ENCODE measurements at regions not wholly inside any gene's neighbourhood (a gene's known extent, or its start where the extent isn't known, plus 50 kb on each side); places are given as distances from the start of the nearest gene placed in this dataset.

- Histone ChIP-seq H3K36me3 (ENCODE audit: insufficient read depth, low read length) (no peaks in the 10 kb centered on the region), H3K4me3 (ENCODE audit: low read length) (no peak overlapping the region), H3K27ac (ENCODE audit: low read length) (no peak overlapping the region), H3K9me3 (ENCODE audit: low read length) (peaks cover 9% of the 10 kb centered on the region; the same call in 1 of the 2 replicates), H3K9ac (ENCODE audit: low read length) (no peak overlapping the region), H4K20me1 (ENCODE audit: insufficient read depth, low read depth, low read length) (no peaks in the 10 kb centered on the region), H3K27me3 (ENCODE audit: low read length) (no peaks in the 10 kb centered on the region), H3K4me2 (ENCODE audit: low read depth, low read length, poor library complexity, severe bottlenecking) (no peak overlapping the region), H3K9me2 (replicated peaks; ENCODE audit: insufficient read depth, low read length) (no peaks in the 10 kb centered on the region), H3K79me2 (ENCODE audit: low read length) (no peaks in the 10 kb centered on the region), H2AFZ (ENCODE audit: low read length) (no peak overlapping the region), H3K4me1 (ENCODE audit: low read length) (no peaks in the 10 kb centered on the region)
- DNase-seq, result no peak
Observed at GRCh38 chr16:6853565-6853964, 479.1 kb upstream of the RBFOX1 start.

GRCh38 chr16:6852643-6853225, 479.9 kb upstream of the RBFOX1 start:
- no peak overlapping the region for H3K4me2 ChIP-seq (ENCODE audit: low read depth, low read length, poor library complexity, severe bottlenecking)
- no peaks in the 10 kb centered on the region for H3K9me2 ChIP-seq (replicated peaks; ENCODE audit: insufficient read depth, low read length)
- H3K79me2 ChIP-seq (ENCODE audit: low read length), result no peaks in the 10 kb centered on the region
- peaks cover 9% of the 10 kb centered on the region; the same call in 1 of the 2 replicates for H3K9me3 ChIP-seq (ENCODE audit: low read length)
- no peak overlapping the region for H3K9ac ChIP-seq (ENCODE audit: low read length)
- no peak overlapping the region for H3K27ac ChIP-seq (ENCODE audit: low read length)
- H3K4me1 ChIP-seq (ENCODE audit: low read length), result no peaks in the 10 kb centered on the region
- H4K20me1 ChIP-seq (ENCODE audit: insufficient read depth, low read depth, low read length), result no peaks in the 10 kb centered on the region
- no peaks in the 10 kb centered on the region for H3K36me3 ChIP-seq (ENCODE audit: insufficient read depth, low read length)
- no peak for DNase-seq
- no peaks in the 10 kb centered on the region for H3K27me3 ChIP-seq (ENCODE audit: low read length)
- H3K4me3 ChIP-seq (ENCODE audit: low read length), result no peak overlapping the region
- H2AFZ ChIP-seq (ENCODE audit: low read length), result no peak overlapping the region

- Histone ChIP-seq H4K20me1 (ENCODE audit: insufficient read depth, low read depth, low read length) (no peaks in the 10 kb centered on the region), H3K4me1 (ENCODE audit: low read length) (no peaks in the 10 kb centered on the region), H3K36me3 (ENCODE audit: insufficient read depth, low read length) (no peaks in the 10 kb centered on the region), H3K27me3 (ENCODE audit: low read length) (no peaks in the 10 kb centered on the region), H2AFZ (ENCODE audit: low read length) (no peak overlapping the region), H3K9me2 (replicated peaks; ENCODE audit: insufficient read depth, low read length) (no peaks in the 10 kb centered on the region), H3K27ac (ENCODE audit: low read length) (no peak overlapping the region), H3K4me2 (ENCODE audit: low read depth, low read length, poor library complexity, severe bottlenecking) (no peak overlapping the region), H3K4me3 (ENCODE audit: low read length) (no peak overlapping the region), H3K9ac (ENCODE audit: low read length) (no peak overlapping the region), H3K9me3 (ENCODE audit: low read length) (0 out of 2 replicates have a peak, but pooled peaks cover 5% of the 10 kb centered on the region), H3K79me2 (ENCODE audit: low read length) (no peaks in the 10 kb centered on the region)
- DNase-seq, result no peak
Observed at GRCh38 chr16:6846452-6846851, 486.2 kb upstream of the RBFOX1 start.

DNA sequence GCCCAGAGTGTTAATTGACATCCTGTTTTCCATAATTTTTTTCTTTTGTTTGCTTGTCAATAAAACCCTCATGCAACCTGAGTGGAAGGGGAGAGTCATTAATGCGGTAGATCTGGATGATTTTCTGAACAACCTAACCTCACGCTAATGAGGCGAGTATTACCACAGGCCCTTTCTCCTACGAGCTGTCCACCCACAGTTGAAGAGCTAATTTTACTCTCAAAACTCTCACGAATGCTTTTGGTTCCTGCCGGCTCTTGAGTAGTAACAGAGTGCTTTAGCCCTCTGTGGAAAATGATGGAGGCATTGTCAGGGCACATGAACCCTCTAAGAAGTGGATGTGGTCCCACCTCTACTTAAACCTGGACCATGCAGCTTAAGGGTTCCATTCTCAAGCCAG, 491.3 kb upstream of the RBFOX1 start:
- Histone ChIP-seq H3K9ac (ENCODE audit: low read length) (no peak overlapping the region), H2AFZ (ENCODE audit: low read length) (no peak overlapping the region), H3K79me2 (ENCODE audit: low read length) (no peaks in the 10 kb centered on the region), H3K4me2 (ENCODE audit: low read depth, low read length, poor library complexity, severe bottlenecking) (no peak overlapping the region), H3K27me3 (ENCODE audit: low read length) (no peaks in the 10 kb centered on the region), H3K27ac (ENCODE audit: low read length) (no peak overlapping the region), H3K4me3 (ENCODE audit: low read length) (no peak overlapping the region), H3K9me3 (ENCODE audit: low read length) (0 out of 2 replicates have a peak, but pooled peaks cover 8% of the 10 kb centered on the region), H3K4me1 (ENCODE audit: low read length) (no peaks in the 10 kb centered on the region), H3K36me3 (ENCODE audit: insufficient read depth, low read length) (no peaks in the 10 kb centered on the region), H4K20me1 (ENCODE audit: insufficient read depth, low read depth, low read length) (no peaks in the 10 kb centered on the region), H3K9me2 (replicated peaks; ENCODE audit: insufficient read depth, low read length) (no peaks in the 10 kb centered on the region)
- DNase-seq, result no peak

GRCh38 chr16:6837722-6838121, 494.9 kb upstream of the RBFOX1 start:
- Histone ChIP-seq H3K4me3 (ENCODE audit: low read length) (no peak overlapping the region), H3K9ac (ENCODE audit: low read length) (no peak overlapping the region), H3K36me3 (ENCODE audit: insufficient read depth, low read length) (no peaks in the 10 kb centered on the region), H3K4me2 (ENCODE audit: low read depth, low read length, poor library complexity, severe bottlenecking) (no peak overlapping the region), H3K9me3 (ENCODE audit: low read length) (peaks cover 9% of the 10 kb centered on the region; the same call in 1 of the 2 replicates), H3K9me2 (replicated peaks; ENCODE audit: insufficient read depth, low read length) (no peaks in the 10 kb centered on the region), H3K79me2 (ENCODE audit: low read length) (no peaks in the 10 kb centered on the region), H4K20me1 (ENCODE audit: insufficient read depth, low read depth, low read length) (no peaks in the 10 kb centered on the region), H3K27me3 (ENCODE audit: low read length) (no peaks in the 10 kb centered on the region), H3K27ac (ENCODE audit: low read length) (no peak overlapping the region), H2AFZ (ENCODE audit: low read length) (no peak overlapping the region), H3K4me1 (ENCODE audit: low read length) (no peaks in the 10 kb centered on the region)
- no peak for DNase-seq

DNA sequence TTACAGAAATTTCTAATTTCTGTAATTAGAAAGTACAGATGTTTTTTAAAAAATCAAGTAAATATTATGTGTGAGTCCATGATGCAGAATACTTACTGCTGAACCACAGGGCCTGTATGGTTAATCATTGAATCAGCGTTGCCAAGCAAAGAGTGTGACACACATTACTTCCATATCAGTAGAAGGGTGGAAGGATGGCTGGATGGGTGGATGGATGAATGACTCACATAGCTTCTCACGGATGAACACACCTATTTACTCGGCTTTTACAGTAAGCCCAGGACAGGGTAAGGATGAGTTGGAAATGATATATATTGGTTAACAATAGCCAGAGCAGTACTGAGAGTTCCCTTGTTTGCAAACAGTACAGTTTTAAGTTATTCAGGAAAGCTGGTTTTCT, 495.9 kb upstream of the RBFOX1 start:
- H3K9me2 ChIP-seq (replicated peaks; ENCODE audit: insufficient read depth, low read length), result no peaks in the 10 kb centered on the region
- H3K9ac ChIP-seq (ENCODE audit: low read length), result no peak overlapping the region

DNA sequence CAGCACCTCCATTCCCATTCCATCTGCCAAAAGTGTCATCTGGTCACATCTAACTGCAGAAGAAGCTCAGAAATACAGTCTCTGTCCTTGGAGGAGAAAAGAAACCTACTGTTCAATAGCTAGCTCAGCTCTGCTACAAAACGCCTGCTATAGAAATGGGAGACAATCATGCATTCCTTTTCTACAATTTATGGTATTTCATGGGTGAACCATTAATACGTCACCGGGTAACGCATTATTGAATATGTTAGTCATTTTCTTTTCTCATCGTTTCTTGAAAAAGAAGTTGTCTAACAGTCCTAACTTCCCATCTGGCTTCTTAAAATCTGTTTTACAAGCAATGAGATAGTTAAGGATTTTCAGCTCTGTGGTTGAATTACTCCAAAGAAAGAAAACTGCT, 496.7 kb upstream of the RBFOX1 start:
- Histone ChIP-seq H4K20me1 (ENCODE audit: insufficient read depth, low read depth, low read length) (no peaks in the 10 kb centered on the region), H3K9ac (ENCODE audit: low read length) (no peak overlapping the region), H3K9me3 (ENCODE audit: low read length) (peaks cover 4% of the 10 kb centered on the region; the same call in 1 of the 2 replicates), H2AFZ (ENCODE audit: low read length) (no peak overlapping the region), H3K27me3 (ENCODE audit: low read length) (no peaks in the 10 kb centered on the region), H3K79me2 (ENCODE audit: low read length) (no peaks in the 10 kb centered on the region), H3K4me3 (ENCODE audit: low read length) (no peak overlapping the region), H3K9me2 (replicated peaks; ENCODE audit: insufficient read depth, low read length) (no peaks in the 10 kb centered on the region), H3K36me3 (ENCODE audit: insufficient read depth, low read length) (no peaks in the 10 kb centered on the region), H3K4me1 (ENCODE audit: low read length) (no peaks in the 10 kb centered on the region), H3K4me2 (ENCODE audit: low read depth, low read length, poor library complexity, severe bottlenecking) (no peak overlapping the region), H3K27ac (ENCODE audit: low read length) (no peak overlapping the region)
- no peak for DNase-seq

More for the DNA sequence above, 495.9 kb upstream of the RBFOX1 start:
- Histone ChIP-seq H3K27me3 (ENCODE audit: low read length) (no peaks in the 10 kb centered on the region), H3K36me3 (ENCODE audit: insufficient read depth, low read length) (no peaks in the 10 kb centered on the region), H4K20me1 (ENCODE audit: insufficient read depth, low read depth, low read length) (no peaks in the 10 kb centered on the region), H3K4me3 (ENCODE audit: low read length) (no peak overlapping the region), H2AFZ (ENCODE audit: low read length) (no peak overlapping the region), H3K4me1 (ENCODE audit: low read length) (no peaks in the 10 kb centered on the region), H3K79me2 (ENCODE audit: low read length) (no peaks in the 10 kb centered on the region), H3K9me3 (ENCODE audit: low read length) (peaks cover 9% of the 10 kb centered on the region; the same call in 1 of the 2 replicates), H3K27ac (ENCODE audit: low read length) (no peak overlapping the region), H3K4me2 (ENCODE audit: low read depth, low read length, poor library complexity, severe bottlenecking) (no peak overlapping the region)
- no peak for DNase-seq

DNA sequence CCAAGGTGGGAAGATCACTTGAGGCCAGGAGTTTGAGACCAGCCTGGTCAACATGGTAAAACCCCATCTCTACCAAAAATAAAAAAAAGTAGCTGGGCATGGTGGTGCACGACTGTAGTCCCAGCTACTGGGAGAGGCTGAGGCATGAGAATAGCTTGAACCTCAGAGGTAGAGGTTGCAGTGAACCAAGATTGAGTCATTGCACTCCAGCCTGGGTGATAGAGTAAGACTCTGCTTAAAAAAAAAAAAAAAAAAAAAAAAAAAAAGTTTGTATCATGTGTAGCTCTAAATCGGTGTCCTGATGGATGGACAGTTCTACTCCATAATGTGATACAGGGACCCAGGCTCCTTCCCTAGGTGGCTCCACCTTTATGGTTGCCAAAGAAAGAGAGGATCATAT, 497.1 kb upstream of the RBFOX1 start:
- Histone ChIP-seq H3K79me2 (ENCODE audit: low read length) (no peaks in the 10 kb centered on the region), H3K9ac (ENCODE audit: low read length) (no peak overlapping the region), H3K27me3 (ENCODE audit: low read length) (no peaks in the 10 kb centered on the region), H3K9me2 (replicated peaks; ENCODE audit: insufficient read depth, low read length) (no peaks in the 10 kb centered on the region), H2AFZ (ENCODE audit: low read length) (no peak overlapping the region), H3K27ac (ENCODE audit: low read length) (no peak overlapping the region), H3K4me3 (ENCODE audit: low read length) (no peak overlapping the region), H3K4me2 (ENCODE audit: low read depth, low read length, poor library complexity, severe bottlenecking) (no peak overlapping the region), H3K36me3 (ENCODE audit: insufficient read depth, low read length) (no peaks in the 10 kb centered on the region), H4K20me1 (ENCODE audit: insufficient read depth, low read depth, low read length) (no peaks in the 10 kb centered on the region), H3K9me3 (ENCODE audit: low read length) (peaks cover 4% of the 10 kb centered on the region; the same call in 1 of the 2 replicates), H3K4me1 (ENCODE audit: low read length) (no peaks in the 10 kb centered on the region)
- DNase-seq, result no peak

Measured in Karpas-422 (cell line).